ENCODE measurements at regions not wholly inside any gene's neighbourhood (a gene's known extent, or its start where the extent isn't known, plus 50 kb on each side); places are given as distances from the start of the nearest gene placed in this dataset.

DNA sequence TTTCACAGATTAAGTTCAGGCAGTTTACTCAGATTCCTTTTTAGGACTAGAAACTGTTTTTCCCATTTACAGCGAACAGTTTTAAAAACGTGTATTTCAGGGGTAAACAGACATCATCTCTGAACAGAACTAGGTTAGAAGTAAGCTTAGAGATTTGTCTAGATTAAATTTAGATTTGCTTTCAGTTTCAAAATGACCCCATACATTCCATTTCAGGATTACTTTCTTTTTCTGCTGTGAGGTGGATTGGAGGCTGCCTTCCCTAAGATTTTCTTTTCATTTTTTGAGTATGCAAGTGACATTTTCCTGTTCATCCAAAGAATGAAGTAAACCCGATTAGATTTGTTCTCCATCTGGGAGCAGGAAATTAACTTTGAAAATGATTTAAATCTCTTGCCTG is 747.2 kb downstream of the KHDRBS2 start:
- TF ChIP-seq TAF1 (IDR thresholded peaks at IDR 0.05; ENCODE audit: borderline replicate concordance, insufficient read depth, low read length) (no peak), POLR2AphosphoS5 (IDR thresholded peaks at IDR 0.05; ENCODE audit: low read depth, low read length) (no peak), FOXP2 (optimal IDR thresholded peaks at IDR 0.05; ENCODE audit: borderline replicate concordance, extremely low read depth, extremely low read length, insufficient read depth) (no peak), SIN3A (IDR thresholded peaks at IDR 0.05; ENCODE audit: borderline replicate concordance, insufficient read depth, low read length) (no peak)
- TF ChIP-seq, protein P1, sequence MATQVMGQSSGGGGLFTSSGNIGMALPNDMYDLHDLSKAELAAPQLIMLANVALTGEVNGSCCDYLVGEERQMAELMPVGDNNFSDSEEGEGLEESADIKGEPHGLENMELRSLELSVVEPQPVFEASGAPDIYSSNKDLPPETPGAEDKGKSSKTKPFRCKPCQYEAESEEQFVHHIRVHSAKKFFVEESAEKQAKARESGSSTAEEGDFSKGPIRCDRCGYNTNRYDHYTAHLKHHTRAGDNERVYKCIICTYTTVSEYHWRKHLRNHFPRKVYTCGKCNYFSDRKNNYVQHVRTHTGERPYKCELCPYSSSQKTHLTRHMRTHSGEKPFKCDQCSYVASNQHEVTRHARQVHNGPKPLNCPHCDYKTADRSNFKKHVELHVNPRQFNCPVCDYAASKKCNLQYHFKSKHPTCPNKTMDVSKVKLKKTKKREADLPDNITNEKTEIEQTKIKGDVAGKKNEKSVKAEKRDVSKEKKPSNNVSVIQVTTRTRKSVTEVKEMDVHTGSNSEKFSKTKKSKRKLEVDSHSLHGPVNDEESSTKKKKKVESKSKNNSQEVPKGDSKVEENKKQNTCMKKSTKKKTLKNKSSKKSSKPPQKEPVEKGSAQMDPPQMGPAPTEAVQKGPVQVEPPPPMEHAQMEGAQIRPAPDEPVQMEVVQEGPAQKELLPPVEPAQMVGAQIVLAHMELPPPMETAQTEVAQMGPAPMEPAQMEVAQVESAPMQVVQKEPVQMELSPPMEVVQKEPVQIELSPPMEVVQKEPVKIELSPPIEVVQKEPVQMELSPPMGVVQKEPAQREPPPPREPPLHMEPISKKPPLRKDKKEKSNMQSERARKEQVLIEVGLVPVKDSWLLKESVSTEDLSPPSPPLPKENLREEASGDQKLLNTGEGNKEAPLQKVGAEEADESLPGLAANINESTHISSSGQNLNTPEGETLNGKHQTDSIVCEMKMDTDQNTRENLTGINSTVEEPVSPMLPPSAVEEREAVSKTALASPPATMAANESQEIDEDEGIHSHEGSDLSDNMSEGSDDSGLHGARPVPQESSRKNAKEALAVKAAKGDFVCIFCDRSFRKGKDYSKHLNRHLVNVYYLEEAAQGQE (IDR thresholded peaks at IDR 0.05; ENCODE audit: insufficient read depth in 1 of 2, low read depth in 2 of 2, low read length in 2 of 2) = no peak
